Right lobe of liver (tissue), 4 donors: ENCODE measurements at regions not wholly inside any gene's neighbourhood (a gene's known extent, or its start where the extent isn't known, plus 50 kb on each side); places are given as distances from the start of the nearest gene placed in this dataset.

Source experiments
- CTCF ChIP-seq, 4 donors: fragments of 200-600 bp in 3 of 4; fragments of 450-650 bp in 1 of 4; IDR thresholded peaks; one replicate each; pipeline versions ENCODE4 v1.5.1 to v1.8.0; 2016 to 2022; ENCODE audit warnings: antibody characterized with exemption in 4 of 4, mild to moderate bottlenecking in 2 of 4
- POLR2A ChIP-seq: fragments of 450-650 bp; IDR thresholded peaks from one replicate; pipeline ENCODE4 v1.6.1; 2017; ENCODE audit warnings: antibody characterized with exemption, mild to moderate bottlenecking
- donor health status: DM: no; HTN: no; CAD: no.
- donor health status: DM: no; HTN: no; CAD: no.
- donor health status: DM: no; HTN: yes; CAD: no.

DNA sequence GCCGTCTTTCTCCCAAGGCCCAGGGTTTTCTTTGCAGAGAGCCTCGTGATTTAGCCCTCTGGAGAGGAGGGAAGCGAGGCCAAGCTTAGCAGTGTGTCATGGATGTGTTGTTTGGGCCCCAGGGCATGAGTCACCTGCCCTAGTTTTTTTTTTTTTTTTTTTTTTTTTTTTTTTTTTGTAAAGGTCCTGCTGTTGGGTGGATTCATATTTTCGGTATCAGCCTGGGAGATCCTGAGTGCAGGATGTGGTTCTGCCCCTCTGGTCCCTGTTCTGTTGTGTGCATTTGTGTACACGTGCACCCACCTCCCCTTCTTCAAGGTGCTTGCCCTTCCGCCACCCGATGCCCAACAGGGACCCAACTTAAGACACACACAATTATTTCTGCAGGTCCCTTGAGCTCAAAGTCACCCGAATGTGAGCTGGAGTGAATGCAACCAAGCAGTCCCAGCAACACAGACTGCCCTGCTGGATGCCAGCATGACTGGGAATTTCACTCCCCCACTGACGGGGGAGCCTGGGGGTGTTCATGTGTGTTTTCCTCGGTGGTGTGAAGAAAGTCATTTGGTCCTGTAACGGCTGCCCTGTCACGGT, 265.8 kb upstream of the TNRC6C start:
- TF ChIP-seq CTCF (IDR thresholded peaks at IDR 0.05) (no peak), POLR2A (no peak)
